Spleen (tissue), 7 donors: ENCODE measurements at regions not wholly inside any gene's neighbourhood (a gene's known extent, or its start where the extent isn't known, plus 50 kb on each side); places are given as distances from the start of the nearest gene placed in this dataset.

Source experiments
- POLR2A ChIP-seq, 3 donors: fragments of 450-650 bp; IDR thresholded peaks; one replicate each; pipeline ENCODE4 v1.5.1; 2017; ENCODE audit warnings: antibody characterized with exemption in 3 of 3, mild to moderate bottlenecking in 1 of 3
- POLR2AphosphoS5 ChIP-seq, 3 donors: sonication (generic); formaldehyde crosslinking; IDR thresholded peaks; one replicate each; pipeline ENCODE4 v1.5.1; 2017; ENCODE audit warnings: antibody characterized with exemption in 3 of 3
- TF ChIP-seq, protein P1 (sequence below), 11 experiments: fragments of 200-600 bp in 7 of 11; fragments of 450-650 bp in 4 of 11; sonication (generic) in 4 of 11; IDR thresholded peaks in 8 of 11; conservative IDR thresholded peaks in 3 of 11; 1 replicate in 7 of 11; 2 replicates in 4 of 11; pipeline versions ENCODE4 v1.4.0 to v1.8.0; 2016 to 2021; ENCODE audit warnings: antibody characterized with exemption in 11 of 11, inconsistent platforms in 4 of 11, mild to moderate bottlenecking in 1 of 11
- donor health status: DM: no; HTN: no; CAD: no; lungs with moderate emphysema.
- donor health status: DM: no; HTN: no; CAD: no.
- donor health status: DM: no; HTN: no; CAD: no.

GRCh38 chr12:77438644-77439043 is 373.3 kb upstream of the E2F7 start:
- TF ChIP-seq, protein P1, sequence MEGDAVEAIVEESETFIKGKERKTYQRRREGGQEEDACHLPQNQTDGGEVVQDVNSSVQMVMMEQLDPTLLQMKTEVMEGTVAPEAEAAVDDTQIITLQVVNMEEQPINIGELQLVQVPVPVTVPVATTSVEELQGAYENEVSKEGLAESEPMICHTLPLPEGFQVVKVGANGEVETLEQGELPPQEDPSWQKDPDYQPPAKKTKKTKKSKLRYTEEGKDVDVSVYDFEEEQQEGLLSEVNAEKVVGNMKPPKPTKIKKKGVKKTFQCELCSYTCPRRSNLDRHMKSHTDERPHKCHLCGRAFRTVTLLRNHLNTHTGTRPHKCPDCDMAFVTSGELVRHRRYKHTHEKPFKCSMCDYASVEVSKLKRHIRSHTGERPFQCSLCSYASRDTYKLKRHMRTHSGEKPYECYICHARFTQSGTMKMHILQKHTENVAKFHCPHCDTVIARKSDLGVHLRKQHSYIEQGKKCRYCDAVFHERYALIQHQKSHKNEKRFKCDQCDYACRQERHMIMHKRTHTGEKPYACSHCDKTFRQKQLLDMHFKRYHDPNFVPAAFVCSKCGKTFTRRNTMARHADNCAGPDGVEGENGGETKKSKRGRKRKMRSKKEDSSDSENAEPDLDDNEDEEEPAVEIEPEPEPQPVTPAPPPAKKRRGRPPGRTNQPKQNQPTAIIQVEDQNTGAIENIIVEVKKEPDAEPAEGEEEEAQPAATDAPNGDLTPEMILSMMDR (IDR thresholded peaks at IDR 0.05 in 8 of 11, conservative IDR thresholded peaks at IDR 0.05 in 3 of 11) = no peak
- TF ChIP-seq POLR2AphosphoS5 (IDR thresholded peaks at IDR 0.05) = no peak
- TF ChIP-seq POLR2A (IDR thresholded peaks at IDR 0.05) = no peak
